NB4 (cell line): ENCODE measurements at regions not wholly inside any gene's neighbourhood (a gene's known extent, or its start where the extent isn't known, plus 50 kb on each side); places are given as distances from the start of the nearest gene placed in this dataset.

Source experiments
- MYC ChIP-seq: IDR thresholded peaks from 2 replicates; pipeline ENCODE4 v1.6.1; 2011; ENCODE audit warnings: low read depth, low read length
- POLR2A ChIP-seq: IDR thresholded peaks from 2 replicates; pipeline ENCODE4 v1.6.1; 2011; ENCODE audit warnings: mild to moderate bottlenecking; ENCODE audit not compliant: insufficient read length; ENCODE audit errors: extremely low read depth
- TF ChIP-seq, protein P1 (sequence below): IDR thresholded peaks from one replicate; pipeline ENCODE4 v1.5.1; 2012; ENCODE audit warnings: low read depth, low read length

GRCh38 chr20:16877053-16877554, 128.9 kb downstream of the OTOR start:
- TF ChIP-seq POLR2A (no peak), MYC (no peak)
- TF ChIP-seq, protein P1, sequence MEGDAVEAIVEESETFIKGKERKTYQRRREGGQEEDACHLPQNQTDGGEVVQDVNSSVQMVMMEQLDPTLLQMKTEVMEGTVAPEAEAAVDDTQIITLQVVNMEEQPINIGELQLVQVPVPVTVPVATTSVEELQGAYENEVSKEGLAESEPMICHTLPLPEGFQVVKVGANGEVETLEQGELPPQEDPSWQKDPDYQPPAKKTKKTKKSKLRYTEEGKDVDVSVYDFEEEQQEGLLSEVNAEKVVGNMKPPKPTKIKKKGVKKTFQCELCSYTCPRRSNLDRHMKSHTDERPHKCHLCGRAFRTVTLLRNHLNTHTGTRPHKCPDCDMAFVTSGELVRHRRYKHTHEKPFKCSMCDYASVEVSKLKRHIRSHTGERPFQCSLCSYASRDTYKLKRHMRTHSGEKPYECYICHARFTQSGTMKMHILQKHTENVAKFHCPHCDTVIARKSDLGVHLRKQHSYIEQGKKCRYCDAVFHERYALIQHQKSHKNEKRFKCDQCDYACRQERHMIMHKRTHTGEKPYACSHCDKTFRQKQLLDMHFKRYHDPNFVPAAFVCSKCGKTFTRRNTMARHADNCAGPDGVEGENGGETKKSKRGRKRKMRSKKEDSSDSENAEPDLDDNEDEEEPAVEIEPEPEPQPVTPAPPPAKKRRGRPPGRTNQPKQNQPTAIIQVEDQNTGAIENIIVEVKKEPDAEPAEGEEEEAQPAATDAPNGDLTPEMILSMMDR: no peak
